Choroid plexus epithelial cell (primary cell): ENCODE measurements at regions not wholly inside any gene's neighbourhood (a gene's known extent, or its start where the extent isn't known, plus 50 kb on each side); places are given as distances from the start of the nearest gene placed in this dataset.
A peak's percentile ranks its signal among the peaks of the same experiment; 100 is the strongest.

Source experiments
- DNase-seq: peaks from one replicate; pipeline ENCODE4 v3.0.0-alpha.2; 2010; ENCODE audit warnings: low read depth
- H3K4me3 ChIP-seq: 2 replicates; pipeline ENCODE4 v1.5.1; 2011; ENCODE audit warnings: low read depth, mild to moderate bottlenecking, control low read depth, low read length, moderate library complexity
- CTCF ChIP-seq: conservative IDR thresholded peaks from 2 replicates; pipeline ENCODE4 v1.5.1; 2011; ENCODE audit warnings: low read depth, mild to moderate bottlenecking, control low read depth, inconsistent platforms, low read length, moderate library complexity

- no peak for TF ChIP-seq CTCF
- DNase-seq: no peak
- no peak overlapping the region for H3K4me3 ChIP-seq
Measured at GRCh38 chr16:51763072-51763661, 612.1 kb upstream of the SALL1 start.

GRCh38 chr16:51762081-51762996 is 611.3 kb upstream of the SALL1 start:
- DNase-seq: peak; percentile 82
- TF ChIP-seq CTCF: peak; percentile 95
- no peak overlapping the region for H3K4me3 ChIP-seq

- H3K4me3 ChIP-seq: no peak overlapping the region
- no peak for DNase-seq
- TF ChIP-seq CTCF: no peak
Measured at GRCh38 chr16:51761001-51761400, 609.9 kb upstream of the SALL1 start.

GRCh38 chr16:51759999-51760398 is 608.9 kb upstream of the SALL1 start:
- TF ChIP-seq CTCF: no peak
- H3K4me3 ChIP-seq: no peak overlapping the region
- no peak for DNase-seq

GRCh38 chr16:51759329-51759728 is 608.3 kb upstream of the SALL1 start:
- no peak overlapping the region for H3K4me3 ChIP-seq
- no peak for TF ChIP-seq CTCF
- DNase-seq: no peak

GRCh38 chr16:51757921-51758479 is 606.9 kb upstream of the SALL1 start:
- DNase-seq: no peak
- H3K4me3 ChIP-seq: no peak overlapping the region
- TF ChIP-seq CTCF: no peak
